ENCODE measurements at regions not wholly inside any gene's neighbourhood (a gene's known extent, or its start where the extent isn't known, plus 50 kb on each side); places are given as distances from the start of the nearest gene placed in this dataset.

GRCh38 chr1:73411479-73411878 is 786.5 kb downstream of the LRRIQ3 start:
- no peaks in the 10 kb centered on the region for H4K20me1 ChIP-seq (ENCODE audit: insufficient read depth, low read length)
- H3K4me2 ChIP-seq (ENCODE audit: low read length) = no peak overlapping the region
- H3K9ac ChIP-seq (ENCODE audit: low read length) = no peak overlapping the region
- H3K9me2 ChIP-seq (ENCODE audit: low read depth, low read length) = no peaks in the 10 kb centered on the region
- no peaks in the 10 kb centered on the region for H3K4me1 ChIP-seq (ENCODE audit: insufficient read depth, low read length, severe bottlenecking)
- no peaks in the 10 kb centered on the region for H3K79me2 ChIP-seq (ENCODE audit: insufficient read depth, low read length)
- no peaks in the 10 kb centered on the region for H3F3A ChIP-seq (ENCODE audit: insufficient read depth, low read length)
- no peaks in the 10 kb centered on the region for H3K27me3 ChIP-seq (ENCODE audit: insufficient read depth, low read length)
- H2AFZ ChIP-seq (ENCODE audit: low read length) = no peak overlapping the region
- TF ChIP-seq CTCF (IDR thresholded peaks at IDR 0.05; ENCODE audit: low read length) = no peak
- no peak for TF ChIP-seq EZH2 (IDR thresholded peaks at IDR 0.05; ENCODE audit: borderline replicate concordance, low read length)
- H3K4me3 ChIP-seq (ENCODE audit: low read depth, low read length, poor library complexity, severe bottlenecking) = no peak overlapping the region
- H3K27ac ChIP-seq (ENCODE audit: low read depth, low read length, poor library complexity, severe bottlenecking) = no peak overlapping the region
- H3K36me3 ChIP-seq (ENCODE audit: insufficient read depth, low read length) = no peaks in the 10 kb centered on the region
- H3K9me3 ChIP-seq (ENCODE audit: low read length) = no peaks in the 10 kb centered on the region

GRCh38 chr1:73401666-73402065 is 796.3 kb downstream of the LRRIQ3 start:
- Histone ChIP-seq H3K4me3 (ENCODE audit: low read depth, low read length, poor library complexity, severe bottlenecking) (no peak overlapping the region), H3K9me2 (ENCODE audit: low read depth, low read length) (no peaks in the 10 kb centered on the region), H3K4me2 (ENCODE audit: low read length) (no peak overlapping the region), H2AFZ (ENCODE audit: low read length) (no peak overlapping the region), H3K27ac (ENCODE audit: low read depth, low read length, poor library complexity, severe bottlenecking) (no peak overlapping the region), H4K20me1 (ENCODE audit: insufficient read depth, low read length) (no peaks in the 10 kb centered on the region), H3K36me3 (ENCODE audit: insufficient read depth, low read length) (no peaks in the 10 kb centered on the region), H3K27me3 (ENCODE audit: insufficient read depth, low read length) (no peaks in the 10 kb centered on the region), H3K4me1 (ENCODE audit: insufficient read depth, low read length, severe bottlenecking) (no peaks in the 10 kb centered on the region), H3F3A (ENCODE audit: insufficient read depth, low read length) (no peaks in the 10 kb centered on the region), H3K79me2 (ENCODE audit: insufficient read depth, low read length) (no peaks in the 10 kb centered on the region), H3K9me3 (ENCODE audit: low read length) (no peaks in the 10 kb centered on the region), H3K9ac (ENCODE audit: low read length) (no peak overlapping the region)
- TF ChIP-seq CTCF (IDR thresholded peaks at IDR 0.05; ENCODE audit: low read length) (no peak), EZH2 (IDR thresholded peaks at IDR 0.05; ENCODE audit: borderline replicate concordance, low read length) (no peak)

GRCh38 chr1:73382966-73383365 is 815.0 kb downstream of the LRRIQ3 start:
- TF ChIP-seq CTCF (IDR thresholded peaks at IDR 0.05; ENCODE audit: low read length) (no peak), EZH2 (IDR thresholded peaks at IDR 0.05; ENCODE audit: borderline replicate concordance, low read length) (no peak)
- Histone ChIP-seq H3K4me2 (ENCODE audit: low read length) (no peak overlapping the region), H3K9ac (ENCODE audit: low read length) (no peak overlapping the region), H3K79me2 (ENCODE audit: insufficient read depth, low read length) (no peaks in the 10 kb centered on the region), H3K27ac (ENCODE audit: low read depth, low read length, poor library complexity, severe bottlenecking) (no peak overlapping the region), H3F3A (ENCODE audit: insufficient read depth, low read length) (no peaks in the 10 kb centered on the region), H3K9me3 (ENCODE audit: low read length) (no peaks in the 10 kb centered on the region), H3K36me3 (ENCODE audit: insufficient read depth, low read length) (no peaks in the 10 kb centered on the region), H3K9me2 (ENCODE audit: low read depth, low read length) (no peaks in the 10 kb centered on the region), H3K27me3 (ENCODE audit: insufficient read depth, low read length) (no peaks in the 10 kb centered on the region), H3K4me1 (ENCODE audit: insufficient read depth, low read length, severe bottlenecking) (no peaks in the 10 kb centered on the region), H3K4me3 (ENCODE audit: low read depth, low read length, poor library complexity, severe bottlenecking) (no peak overlapping the region), H2AFZ (ENCODE audit: low read length) (no peak overlapping the region), H4K20me1 (ENCODE audit: insufficient read depth, low read length) (no peaks in the 10 kb centered on the region)

Measured in OCI-LY1 (cell line).